DND-41 (cell line): ENCODE measurements at regions not wholly inside any gene's neighbourhood (a gene's known extent, or its start where the extent isn't known, plus 50 kb on each side); places are given as distances from the start of the nearest gene placed in this dataset.

ENCODE experiments used
- EZH2 ChIP-seq: IDR thresholded peaks from 3 replicates; pipeline ENCODE4 v1.6.1; 2012; ENCODE audit warnings: borderline replicate concordance, low read depth, mild to moderate bottlenecking, moderate library complexity, low read length, inconsistent platforms; ENCODE audit not compliant: severe bottlenecking
- TF ChIP-seq, protein P1 (sequence below): IDR thresholded peaks from 2 replicates; pipeline ENCODE4 v1.5.1; 2012; ENCODE audit warnings: borderline replicate concordance, low read length, moderate library complexity, mild to moderate bottlenecking; ENCODE audit not compliant: poor library complexity, severe bottlenecking; ENCODE audit errors: extremely low read depth

DNA sequence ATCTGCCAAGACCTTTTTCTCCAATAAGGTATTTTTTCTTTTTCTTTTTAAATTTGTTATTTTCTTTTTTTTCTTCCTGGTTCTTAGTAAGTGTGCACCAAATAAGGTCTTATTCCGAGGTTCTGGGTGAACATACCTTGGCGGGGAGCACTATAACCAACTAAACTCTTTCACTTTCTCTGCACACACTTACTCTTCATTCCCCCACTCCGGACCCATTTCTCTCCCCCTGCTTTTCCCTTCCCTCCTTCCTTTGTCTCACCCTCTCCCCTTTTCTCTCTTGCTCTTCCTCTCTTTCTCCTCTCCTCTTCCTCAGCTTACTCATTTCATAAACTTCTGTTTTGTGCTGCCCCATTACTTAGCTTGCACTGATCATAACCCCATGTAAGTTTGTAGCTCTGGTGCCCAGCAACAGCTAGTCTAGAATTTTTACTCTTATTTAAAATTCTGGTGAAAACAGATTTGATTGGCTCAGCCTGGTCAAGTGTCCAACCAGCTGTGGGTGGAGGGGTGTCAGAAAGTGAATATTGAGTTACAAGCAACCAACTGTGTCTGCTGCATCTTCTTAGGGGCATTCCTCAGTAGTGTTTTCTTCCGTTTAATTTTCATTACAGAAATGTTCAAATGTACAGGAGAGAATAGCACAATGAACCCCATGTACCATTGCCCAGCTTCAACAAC is 297.5 kb downstream of the SHQ1 start:
- TF ChIP-seq, protein P1, sequence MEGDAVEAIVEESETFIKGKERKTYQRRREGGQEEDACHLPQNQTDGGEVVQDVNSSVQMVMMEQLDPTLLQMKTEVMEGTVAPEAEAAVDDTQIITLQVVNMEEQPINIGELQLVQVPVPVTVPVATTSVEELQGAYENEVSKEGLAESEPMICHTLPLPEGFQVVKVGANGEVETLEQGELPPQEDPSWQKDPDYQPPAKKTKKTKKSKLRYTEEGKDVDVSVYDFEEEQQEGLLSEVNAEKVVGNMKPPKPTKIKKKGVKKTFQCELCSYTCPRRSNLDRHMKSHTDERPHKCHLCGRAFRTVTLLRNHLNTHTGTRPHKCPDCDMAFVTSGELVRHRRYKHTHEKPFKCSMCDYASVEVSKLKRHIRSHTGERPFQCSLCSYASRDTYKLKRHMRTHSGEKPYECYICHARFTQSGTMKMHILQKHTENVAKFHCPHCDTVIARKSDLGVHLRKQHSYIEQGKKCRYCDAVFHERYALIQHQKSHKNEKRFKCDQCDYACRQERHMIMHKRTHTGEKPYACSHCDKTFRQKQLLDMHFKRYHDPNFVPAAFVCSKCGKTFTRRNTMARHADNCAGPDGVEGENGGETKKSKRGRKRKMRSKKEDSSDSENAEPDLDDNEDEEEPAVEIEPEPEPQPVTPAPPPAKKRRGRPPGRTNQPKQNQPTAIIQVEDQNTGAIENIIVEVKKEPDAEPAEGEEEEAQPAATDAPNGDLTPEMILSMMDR = no peak
- no peak for TF ChIP-seq EZH2
